Neural progenitor cell (in vitro differentiated cells): ENCODE measurements at regions not wholly inside any gene's neighbourhood (a gene's known extent, or its start where the extent isn't known, plus 50 kb on each side); places are given as distances from the start of the nearest gene placed in this dataset.

Experiments
- DNase-seq: peaks from one replicate; pipeline ENCODE4 v3.0.0-alpha.2; 2016; ENCODE audit warnings: low spot score
- H2AFZ ChIP-seq: fragments of 200-600 bp; sonication (generic); replicated peaks from 2 replicates; pipeline ENCODE4 v1.6.1; 2016; ENCODE audit warnings: antibody characterized with exemption
- H3F3A ChIP-seq: fragments of 200-600 bp; sonication (generic); 2 replicates; pipeline ENCODE4 v1.6.1; 2016; ENCODE audit warnings: antibody characterized with exemption, low read depth
- H3K27ac ChIP-seq: fragments of 200-600 bp; sonication (generic); 2 replicates; pipeline ENCODE4 v1.5.1; 2016; ENCODE audit warnings: mild to moderate bottlenecking
- H3K27me3 ChIP-seq: fragments of 200-600 bp; sonication (generic); 2 replicates; pipeline ENCODE4 v1.6.1; 2016; ENCODE audit warnings: mild to moderate bottlenecking, moderate library complexity
- H3K36me3 ChIP-seq: fragments of 200-600 bp; sonication (generic); 2 replicates; pipeline ENCODE4 v1.5.1; 2016
- H3K4me1 ChIP-seq: fragments of 200-600 bp; sonication (generic); 2 replicates; pipeline ENCODE4 v1.6.1; 2016; ENCODE audit warnings: mixed run types
- H3K4me2 ChIP-seq: fragments of 200-600 bp; sonication (generic); 2 replicates; pipeline ENCODE4 v1.6.1; 2016
- H3K4me3 ChIP-seq: fragments of 200-600 bp; sonication (generic); 2 replicates; pipeline ENCODE4 v1.5.1; 2016
- H3K79me2 ChIP-seq: fragments of 200-600 bp; sonication (generic); 2 replicates; pipeline ENCODE4 v1.6.1; 2016; ENCODE audit warnings: low read depth
- H3K9ac ChIP-seq: fragments of 200-600 bp; sonication (generic); 2 replicates; pipeline ENCODE4 v1.6.1; 2016
- H3K9me3 ChIP-seq: fragments of 200-600 bp; sonication (generic); 2 replicates; pipeline ENCODE4 v1.5.1; 2016; ENCODE audit warnings: low read depth
- H4K20me1 ChIP-seq: fragments of 200-600 bp; sonication (generic); 2 replicates; pipeline ENCODE4 v1.6.1; 2016; ENCODE audit warnings: low read depth
- H3K27ac Mint-ChIP-seq: 3 replicates; pipeline ENCODE4 v1.8.0; 2021; ENCODE audit warnings: mixed read lengths
- H3K27me3 Mint-ChIP-seq: 2 replicates; pipeline ENCODE4 v1.8.0; 2022; ENCODE audit warnings: low read depth, mild to moderate bottlenecking, inconsistent platforms, moderate library complexity, mixed read lengths; ENCODE audit not compliant: insufficient read depth
- H3K36me3 Mint-ChIP-seq: 3 replicates; pipeline ENCODE4 v1.8.0; 2021; ENCODE audit warnings: mixed read lengths
- H3K4me1 Mint-ChIP-seq: 3 replicates; pipeline ENCODE4 v1.8.0; 2021; ENCODE audit warnings: mixed read lengths
- H3K4me3 Mint-ChIP-seq: 3 replicates; pipeline ENCODE4 v1.8.0; 2021; ENCODE audit warnings: mild to moderate bottlenecking, moderate library complexity, mixed read lengths
- H3K9me3 Mint-ChIP-seq: 3 replicates; pipeline ENCODE4 v1.8.0; 2020; ENCODE audit warnings: mixed read lengths
- CTCF ChIP-seq: fragments of 200-600 bp; sonication (generic); IDR thresholded peaks from 2 replicates; pipeline ENCODE4 v1.5.1; 2017; ENCODE audit warnings: antibody characterized with exemption, mild to moderate bottlenecking
- EZH2 ChIP-seq: fragments of 200-600 bp; sonication (generic); IDR thresholded peaks from 2 replicates; pipeline ENCODE4 v1.6.1; 2017; ENCODE audit warnings: antibody characterized with exemption, mild to moderate bottlenecking, moderate library complexity
- EZH2phosphoT487 ChIP-seq: fragments of 200-600 bp; sonication (generic); IDR thresholded peaks from 2 replicates; pipeline ENCODE4 v1.6.1; 2017; ENCODE audit warnings: antibody characterized with exemption

- Mint-ChIP-seq H3K9me3 (no peaks in the 10 kb centered on the region), H3K4me1 (no peaks in the 10 kb centered on the region), H3K27me3 (no peaks in the 10 kb centered on the region), H3K27ac (no peak overlapping the region), H3K36me3 (no peaks in the 10 kb centered on the region), H3K4me3 (no peak overlapping the region)
- H4K20me1 ChIP-seq = no peaks in the 10 kb centered on the region
- no peak overlapping the region for H3K4me3 ChIP-seq
- no peak overlapping the region for H2AFZ ChIP-seq
- H3K79me2 ChIP-seq = no peaks in the 10 kb centered on the region
- no peak overlapping the region for H3K27ac ChIP-seq
- TF ChIP-seq EZH2phosphoT487 (no peak), CTCF (no peak)
- no peak overlapping the region for H3K9ac ChIP-seq
- no peaks in the 10 kb centered on the region for H3K9me3 ChIP-seq
- H3K4me2 ChIP-seq = no peak overlapping the region
- no peaks in the 10 kb centered on the region for H3F3A ChIP-seq
- no peaks in the 10 kb centered on the region for H3K4me1 ChIP-seq
- DNase-seq = no peak
- no peaks in the 10 kb centered on the region for H3K27me3 ChIP-seq
- no peaks in the 10 kb centered on the region for H3K36me3 ChIP-seq
Observed at GRCh38 chr13:83738407-83738806, 143.9 kb downstream of the SLITRK1 start.

GRCh38 chr13:83733293-83733692 is 149.0 kb downstream of the SLITRK1 start:
- no peak overlapping the region for H3K4me2 ChIP-seq
- H3K36me3 ChIP-seq = no peaks in the 10 kb centered on the region
- DNase-seq = no peak
- no peaks in the 10 kb centered on the region for H3K9me3 Mint-ChIP-seq
- TF ChIP-seq CTCF = no peak
- no peak for TF ChIP-seq EZH2phosphoT487
- TF ChIP-seq EZH2 = no peak
- no peak overlapping the region for H2AFZ ChIP-seq
- H3K9me3 ChIP-seq = no peaks in the 10 kb centered on the region
- H3K27me3 Mint-ChIP-seq = no peaks in the 10 kb centered on the region
- H3K4me3 Mint-ChIP-seq = no peak overlapping the region
- no peaks in the 10 kb centered on the region for H3F3A ChIP-seq
- no peaks in the 10 kb centered on the region for H3K27me3 ChIP-seq
- H3K27ac ChIP-seq = no peak overlapping the region
- H3K36me3 Mint-ChIP-seq = no peaks in the 10 kb centered on the region
- no peak overlapping the region for H3K9ac ChIP-seq
- H3K4me1 ChIP-seq = no peaks in the 10 kb centered on the region
- no peak overlapping the region for H3K27ac Mint-ChIP-seq
- no peak overlapping the region for H3K4me3 ChIP-seq
- no peaks in the 10 kb centered on the region for H4K20me1 ChIP-seq
- H3K79me2 ChIP-seq = no peaks in the 10 kb centered on the region
- H3K4me1 Mint-ChIP-seq = no peaks in the 10 kb centered on the region

GRCh38 chr13:83732755-83733154 is 149.5 kb downstream of the SLITRK1 start:
- H3K4me1 Mint-ChIP-seq = no peaks in the 10 kb centered on the region
- TF ChIP-seq CTCF (no peak), EZH2phosphoT487 (no peak), EZH2 (no peak)
- Histone ChIP-seq H3K36me3 (no peaks in the 10 kb centered on the region), H3K9ac (no peak overlapping the region), H3F3A (no peaks in the 10 kb centered on the region), H2AFZ (peak overlapping the region; percentile 48), H3K27ac (no peak overlapping the region), H3K27me3 (no peaks in the 10 kb centered on the region), H3K9me3 (no peaks in the 10 kb centered on the region), H3K4me1 (no peaks in the 10 kb centered on the region), H3K4me3 (no peak overlapping the region), H3K79me2 (no peaks in the 10 kb centered on the region), H3K4me2 (no peak overlapping the region), H4K20me1 (no peaks in the 10 kb centered on the region)
- no peaks in the 10 kb centered on the region for H3K27me3 Mint-ChIP-seq
- H3K4me3 Mint-ChIP-seq = no peak overlapping the region
- no peak overlapping the region for H3K27ac Mint-ChIP-seq
- DNase-seq = no peak
- H3K9me3 Mint-ChIP-seq = no peaks in the 10 kb centered on the region
- H3K36me3 Mint-ChIP-seq = no peaks in the 10 kb centered on the region

GRCh38 chr13:83731113-83731512 is 151.2 kb downstream of the SLITRK1 start:
- H3K27me3 ChIP-seq = no peaks in the 10 kb centered on the region
- no peaks in the 10 kb centered on the region for H3K36me3 Mint-ChIP-seq
- no peaks in the 10 kb centered on the region for H3K9me3 Mint-ChIP-seq
- no peak overlapping the region for H2AFZ ChIP-seq
- H3K9me3 ChIP-seq = no peaks in the 10 kb centered on the region
- TF ChIP-seq EZH2phosphoT487 (no peak), CTCF (no peak), EZH2 (no peak)
- H3K4me3 ChIP-seq = no peak overlapping the region
- DNase-seq = no peak
- H4K20me1 ChIP-seq = no peaks in the 10 kb centered on the region
- no peak overlapping the region for H3K27ac ChIP-seq
- no peak overlapping the region for H3K27ac Mint-ChIP-seq
- no peak overlapping the region for H3K4me3 Mint-ChIP-seq
- no peaks in the 10 kb centered on the region for H3F3A ChIP-seq
- no peaks in the 10 kb centered on the region for H3K27me3 Mint-ChIP-seq
- no peaks in the 10 kb centered on the region for H3K4me1 ChIP-seq
- no peak overlapping the region for H3K9ac ChIP-seq
- H3K79me2 ChIP-seq = no peaks in the 10 kb centered on the region
- no peaks in the 10 kb centered on the region for H3K4me1 Mint-ChIP-seq
- no peaks in the 10 kb centered on the region for H3K36me3 ChIP-seq
- H3K4me2 ChIP-seq = no peak overlapping the region
